ENCODE measurements at regions not wholly inside any gene's neighbourhood (a gene's known extent, or its start where the extent isn't known, plus 50 kb on each side); places are given as distances from the start of the nearest gene placed in this dataset.

GRCh38 chr13:112325142-112325808 is 50.9 kb upstream of the SPACA7 start:
- Histone ChIP-seq H3K36me3 (replicated peaks; ENCODE audit: insufficient read depth, low read depth) (no peaks in the 10 kb centered on the region), H3K9me3 (ENCODE audit: low read depth) (no peaks in the 10 kb centered on the region), H3K27ac (no peak overlapping the region), H3K27me3 (peaks cover 17% of the 10 kb centered on the region), H3K79me2 (no peaks in the 10 kb centered on the region), H3K9me2 (replicated peaks; ENCODE audit: insufficient read depth) (no peaks in the 10 kb centered on the region), H3K4me1 (ENCODE audit: insufficient read depth) (no peaks in the 10 kb centered on the region), H4K20me1 (ENCODE audit: insufficient read depth, poor library complexity, severe bottlenecking) (no peaks in the 10 kb centered on the region), H3K4me3 (no peak overlapping the region), H3K4me2 (no peak overlapping the region), H2AFZ (no peak overlapping the region)
- 81% methylated on average over 26 of the region's 26 CpGs for WGBS (ENCODE audit: low lambda C conversion rate, missing lambda C conversion rate)
- no peak for TF ChIP-seq CTCF (IDR thresholded peaks at IDR 0.05; ENCODE audit: poor library complexity)
- TF ChIP-seq EZH2phosphoT487 (IDR thresholded peaks at IDR 0.05; ENCODE audit: low read depth, severe bottlenecking, unreplicated experiment) = no peak
- no peak for TF ChIP-seq EZH2 (IDR thresholded peaks at IDR 0.05; ENCODE audit: borderline replicate concordance)
- no peak for DNase-seq (ENCODE audit: low spot score)

- no peaks in the 10 kb centered on the region for H3K9me2 ChIP-seq (replicated peaks; ENCODE audit: insufficient read depth)
- WGBS (ENCODE audit: low lambda C conversion rate, missing lambda C conversion rate) = 83% methylated on average over 26 of the region's 26 CpGs
- no peak overlapping the region for H2AFZ ChIP-seq
- no peak overlapping the region for H3K4me3 ChIP-seq
- no peaks in the 10 kb centered on the region for H3K79me2 ChIP-seq
- no peaks in the 10 kb centered on the region for H4K20me1 ChIP-seq (ENCODE audit: insufficient read depth, poor library complexity, severe bottlenecking)
- TF ChIP-seq CTCF (IDR thresholded peaks at IDR 0.05; ENCODE audit: poor library complexity) (no peak), EZH2 (IDR thresholded peaks at IDR 0.05; ENCODE audit: borderline replicate concordance) (no peak), EZH2phosphoT487 (IDR thresholded peaks at IDR 0.05; ENCODE audit: low read depth, severe bottlenecking, unreplicated experiment) (no peak)
- H3K4me1 ChIP-seq (ENCODE audit: insufficient read depth) = no peaks in the 10 kb centered on the region
- H3K9me3 ChIP-seq (ENCODE audit: low read depth) = no peaks in the 10 kb centered on the region
- H3K27me3 ChIP-seq = peaks cover 17% of the 10 kb centered on the region
- DNase-seq (ENCODE audit: low spot score) = peak; percentile 13
- no peaks in the 10 kb centered on the region for H3K36me3 ChIP-seq (replicated peaks; ENCODE audit: insufficient read depth, low read depth)
- H3K27ac ChIP-seq = no peak overlapping the region
- no peak overlapping the region for H3K4me2 ChIP-seq
These were observed 50.1 kb upstream of the SPACA7 start for GRCh38 chr13:112325920-112326645.
